ENCODE measurements at regions not wholly inside any gene's neighbourhood (a gene's known extent, or its start where the extent isn't known, plus 50 kb on each side); places are given as distances from the start of the nearest gene placed in this dataset.
A peak's percentile ranks its signal among the peaks of the same experiment; 100 is the strongest.

- BruUV-seq (replicated peaks): no TSS peak
Observed at GRCh38 chr10:61283066-61283465, 170.1 kb downstream of the TMEM26 start.

GRCh38 chr10:61280303-61280702 lies 172.9 kb downstream of the TMEM26 start:
- H3K36me3 ChIP-seq (ENCODE audit: insufficient read depth, low read length, poor library complexity, severe bottlenecking): no peaks in the 10 kb centered on the region
- TF ChIP-seq EZH2 (IDR thresholded peaks at IDR 0.05; ENCODE audit: borderline replicate concordance, low read depth, low read length, poor library complexity, severe bottlenecking) (no peak), CTCF (conservative IDR thresholded peaks at IDR 0.05; ENCODE audit: low read depth, low read length) (no peak)
- H3K9me3 ChIP-seq (ENCODE audit: low read depth, low read length, poor library complexity, severe bottlenecking): no peaks in the 10 kb centered on the region
- intact Hi-C loops (cut with micrococcal nuclease; ENCODE audit: unreplicated experiment): loop anchor here (5.0 kb wide), 2 partner anchors 138 to 318 kb away; no protein-coding TSS in a partner anchor
- H3K27ac ChIP-seq (ENCODE audit: low read depth, low read length, poor library complexity, severe bottlenecking): no peak overlapping the region
- BruUV-seq (replicated peaks): no TSS peak
- ChIA-PET CTCF (no interaction called here), POLR2A (ENCODE audit: low non-redundant PET) (no interaction called here)
- H3K27me3 ChIP-seq (replicated peaks; ENCODE audit: insufficient read depth, low read depth, low read length, poor library complexity): no peaks in the 10 kb centered on the region
- no peaks in the 10 kb centered on the region for H3K4me1 ChIP-seq (ENCODE audit: insufficient read depth, low read length, poor library complexity, severe bottlenecking)
- DNase-seq (ENCODE audit: low spot score): peak; percentile 32
- no peak overlapping the region for H3K4me3 ChIP-seq (ENCODE audit: low read depth, low read length, poor library complexity, severe bottlenecking)

More at GRCh38 chr10:61283066-61283465, 170.1 kb downstream of the TMEM26 start:
- ChIA-PET POLR2A (ENCODE audit: low non-redundant PET) (no interaction called here), CTCF (no interaction called here)
- Histone ChIP-seq H3K27me3 (replicated peaks; ENCODE audit: insufficient read depth, low read depth, low read length, poor library complexity) (no peaks in the 10 kb centered on the region), H3K27ac (ENCODE audit: low read depth, low read length, poor library complexity, severe bottlenecking) (no peak overlapping the region), H3K4me3 (ENCODE audit: low read depth, low read length, poor library complexity, severe bottlenecking) (no peak overlapping the region), H3K36me3 (ENCODE audit: insufficient read depth, low read length, poor library complexity, severe bottlenecking) (no peaks in the 10 kb centered on the region), H3K9me3 (ENCODE audit: low read depth, low read length, poor library complexity, severe bottlenecking) (no peaks in the 10 kb centered on the region), H3K4me1 (ENCODE audit: insufficient read depth, low read length, poor library complexity, severe bottlenecking) (no peaks in the 10 kb centered on the region)
- intact Hi-C loops (cut with micrococcal nuclease; ENCODE audit: unreplicated experiment): loop anchor here (5.0 kb wide), 2 partner anchors 141 to 321 kb away; no protein-coding TSS in a partner anchor
- no peak for DNase-seq (ENCODE audit: low spot score)
- TF ChIP-seq CTCF (conservative IDR thresholded peaks at IDR 0.05; ENCODE audit: low read depth, low read length): no peak
- no peak for TF ChIP-seq EZH2 (IDR thresholded peaks at IDR 0.05; ENCODE audit: borderline replicate concordance, low read depth, low read length, poor library complexity, severe bottlenecking)

GRCh38 chr10:61279400-61279799 lies 173.8 kb downstream of the TMEM26 start:
- no peak overlapping the region for H3K4me3 ChIP-seq (ENCODE audit: low read depth, low read length, poor library complexity, severe bottlenecking)
- H3K4me1 ChIP-seq (ENCODE audit: insufficient read depth, low read length, poor library complexity, severe bottlenecking): no peaks in the 10 kb centered on the region
- CTCF ChIA-PET: no interaction called here
- no peaks in the 10 kb centered on the region for H3K9me3 ChIP-seq (ENCODE audit: low read depth, low read length, poor library complexity, severe bottlenecking)
- no peak overlapping the region for H3K27ac ChIP-seq (ENCODE audit: low read depth, low read length, poor library complexity, severe bottlenecking)
- no peaks in the 10 kb centered on the region for H3K27me3 ChIP-seq (replicated peaks; ENCODE audit: insufficient read depth, low read depth, low read length, poor library complexity)
- no peak for DNase-seq (ENCODE audit: low spot score)
- TF ChIP-seq CTCF (conservative IDR thresholded peaks at IDR 0.05; ENCODE audit: low read depth, low read length) (no peak), EZH2 (IDR thresholded peaks at IDR 0.05; ENCODE audit: borderline replicate concordance, low read depth, low read length, poor library complexity, severe bottlenecking) (no peak)
- BruUV-seq (replicated peaks): no TSS peak
- intact Hi-C loops (cut with micrococcal nuclease; ENCODE audit: unreplicated experiment): no loop called here
- H3K36me3 ChIP-seq (ENCODE audit: insufficient read depth, low read length, poor library complexity, severe bottlenecking): no peaks in the 10 kb centered on the region
- POLR2A ChIA-PET (ENCODE audit: low non-redundant PET): no interaction called here
